GM18498 (cell line): ENCODE measurements at regions not wholly inside any gene's neighbourhood (a gene's known extent, or its start where the extent isn't known, plus 50 kb on each side); places are given as distances from the start of the nearest gene placed in this dataset.
"Not testable (repeated sequence)": the region's sequence is repeated elsewhere in the genome, so short reads cannot be mapped to it uniquely, and the experiment has no call there.

Experiments used
- ATAC-seq: cut with Tn5 transposase; IDR thresholded peaks from one replicate; pipeline ENCODE4 v1.9.1; 2021; ENCODE audit warnings: mild to moderate bottlenecking, moderate library complexity; ENCODE audit not compliant: unreplicated experiment

- peak; percentile 51 for ATAC-seq
Measured at GRCh38 chr15:22519213-22519612, 60.5 kb downstream of the GOLGA6L22 start.

DNA sequence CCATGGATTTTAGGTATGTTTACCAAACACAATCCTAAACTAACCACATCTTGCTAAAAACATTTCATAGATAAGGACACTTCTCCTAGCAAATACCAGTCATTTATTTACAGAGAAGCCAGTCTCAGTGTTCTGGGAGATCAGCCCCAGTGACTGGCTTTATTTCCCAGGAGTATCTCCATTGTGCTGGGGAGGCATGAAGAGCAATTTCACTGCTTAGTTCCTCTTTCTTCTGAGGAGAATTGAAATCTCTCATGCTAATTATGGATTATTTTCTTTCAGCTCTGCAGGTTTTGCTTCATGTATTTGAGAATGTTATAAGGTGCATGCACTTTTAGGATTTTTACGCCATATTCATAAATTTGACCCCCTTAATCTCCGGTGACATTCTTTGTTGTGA is 67.8 kb downstream of the GOLGA6L22 start:
- peak; percentile 37 for ATAC-seq

DNA sequence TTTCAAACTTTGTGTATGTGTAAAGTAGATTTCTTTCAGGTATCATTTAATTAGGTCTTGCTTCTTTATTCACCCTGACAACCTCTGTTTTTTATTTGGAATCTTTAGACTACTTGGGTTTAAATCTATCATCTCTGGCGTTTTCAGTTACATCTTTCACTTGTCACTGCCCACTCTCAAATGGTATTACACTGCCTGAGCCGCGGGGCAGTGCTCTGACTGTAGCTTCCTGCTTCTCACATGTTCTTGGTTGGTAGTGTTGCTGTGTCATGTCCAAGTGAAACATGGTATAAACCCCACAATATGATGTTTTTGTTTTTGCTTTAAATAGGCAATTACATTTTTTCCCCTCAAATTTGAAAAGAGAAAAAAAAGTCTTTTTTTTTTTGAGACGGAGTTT is 68.3 kb downstream of the GOLGA6L22 start:
- peak; percentile 72 for ATAC-seq

DNA sequence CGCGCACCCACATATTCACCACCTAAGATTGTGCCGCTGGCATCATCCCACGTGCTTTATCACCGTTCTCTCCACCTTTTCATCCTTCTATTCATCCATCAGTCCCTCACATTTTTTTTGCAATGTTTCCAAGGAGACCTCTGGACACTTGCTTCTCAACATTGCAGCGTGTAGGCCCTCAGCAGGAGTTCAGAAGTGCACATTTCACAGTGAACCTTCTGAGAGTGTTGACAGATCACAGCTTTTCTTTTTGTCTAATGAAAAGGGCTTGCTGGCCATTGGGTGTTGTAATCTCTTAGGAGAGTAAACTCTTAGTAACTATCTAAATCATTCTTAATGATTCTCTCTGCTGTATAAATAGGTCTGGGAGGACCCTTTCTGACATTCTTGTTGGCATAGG is 70.5 kb downstream of the GOLGA6L22 start:
- ATAC-seq: not testable (repeated sequence)

- not testable (repeated sequence) for ATAC-seq
Measured at GRCh38 chr15:22559701-22560100, 101.0 kb downstream of the GOLGA6L22 start.

GRCh38 chr15:22561716-22562115 is 103.0 kb downstream of the GOLGA6L22 start:
- not testable (repeated sequence) for ATAC-seq

DNA sequence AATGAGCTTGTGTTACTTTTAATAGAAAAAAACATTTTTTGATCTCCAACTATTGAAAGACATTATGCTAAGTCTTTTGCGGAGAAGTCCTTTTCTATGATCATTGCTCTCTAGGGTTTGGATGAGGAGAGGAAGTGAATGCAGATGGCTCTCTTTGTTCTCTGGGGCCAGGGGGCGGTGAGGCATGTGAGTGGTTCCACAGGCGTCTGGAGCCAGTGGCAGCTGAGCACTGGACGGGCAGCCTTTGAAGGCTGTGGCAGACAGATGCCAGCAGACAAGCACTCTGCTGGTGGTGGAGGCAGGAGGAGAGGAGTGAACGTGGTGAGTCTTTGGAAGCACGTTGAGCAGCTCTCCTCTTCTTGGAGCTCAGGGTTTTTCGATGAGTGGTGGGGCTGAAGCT is 107.8 kb downstream of the GOLGA6L22 start:
- not testable (repeated sequence) for ATAC-seq

GRCh38 chr15:22569486-22569885 is 110.8 kb downstream of the GOLGA6L22 start:
- ATAC-seq: not testable (repeated sequence)

GRCh38 chr15:22572152-22572735 is 113.5 kb downstream of the GOLGA6L22 start:
- not testable (repeated sequence) for ATAC-seq

DNA sequence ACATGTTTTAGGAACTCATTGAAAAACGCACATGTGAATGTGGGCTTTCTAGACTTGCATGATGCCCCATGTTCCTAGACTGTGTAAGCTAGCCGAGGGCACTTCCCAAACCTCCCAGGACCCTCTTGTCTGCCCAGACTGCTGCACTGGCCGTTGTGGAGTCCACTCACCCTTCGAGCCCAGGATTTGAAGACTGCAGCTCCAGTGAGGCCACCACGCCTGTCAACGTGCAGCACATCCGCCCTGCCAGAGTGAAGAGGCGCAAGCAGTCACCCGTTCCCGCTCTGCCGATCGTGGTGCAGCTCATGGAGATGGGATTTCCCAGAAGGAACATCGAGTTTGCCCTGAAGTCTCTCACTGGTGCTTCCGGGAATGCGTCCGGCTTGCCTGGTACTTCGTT is 114.1 kb downstream of the GOLGA6L22 start:
- not testable (repeated sequence) for ATAC-seq

DNA sequence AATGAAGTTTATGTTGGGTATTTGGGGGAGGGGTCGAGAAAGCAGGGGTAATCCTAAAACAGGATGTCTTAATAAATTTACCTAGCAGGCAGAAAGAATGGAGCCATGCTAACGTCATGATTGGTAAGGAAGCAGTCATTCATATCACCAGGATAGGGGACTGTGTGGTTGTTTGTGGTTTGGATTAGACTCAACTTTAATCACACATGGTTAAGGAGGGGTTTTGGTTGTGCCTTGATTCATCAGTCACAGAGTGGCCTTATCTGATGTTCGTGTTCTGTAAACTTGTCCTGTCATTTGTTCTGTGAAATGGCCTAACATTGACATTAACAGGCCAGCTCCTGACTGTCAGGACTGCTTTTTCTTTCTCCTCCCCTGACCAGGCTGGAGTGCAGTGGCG is 119.1 kb downstream of the GOLGA6L22 start:
- not testable (repeated sequence) for ATAC-seq

GRCh38 chr15:22579213-22579612 is 120.5 kb downstream of the GOLGA6L22 start:
- ATAC-seq: not testable (repeated sequence)

GRCh38 chr15:22587391-22587790 is 128.7 kb downstream of the GOLGA6L22 start:
- ATAC-seq: not testable (repeated sequence)

DNA sequence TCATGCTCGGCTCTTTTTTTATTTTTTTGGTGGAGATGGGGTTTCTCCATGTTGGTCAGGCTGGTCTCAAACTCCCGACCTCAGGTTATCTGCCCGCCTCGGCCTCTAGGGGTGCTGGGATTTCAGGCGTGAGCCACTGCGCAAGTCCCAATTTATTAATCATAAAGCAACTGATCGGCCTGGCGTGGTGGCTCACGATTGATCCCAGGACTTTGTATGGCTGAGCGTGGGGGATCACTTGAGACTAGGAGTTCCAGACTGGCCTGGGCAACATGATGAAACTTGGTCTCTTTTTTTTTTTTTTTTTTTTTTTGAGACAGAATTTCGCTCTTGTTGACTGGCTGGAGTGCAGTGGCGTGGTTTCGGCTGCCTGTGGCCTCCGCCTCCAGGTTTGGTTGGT is 139.8 kb downstream of the GOLGA6L22 start:
- not testable (repeated sequence) for ATAC-seq

GRCh38 chr15:22599526-22600320 is 141.0 kb downstream of the GOLGA6L22 start:
- not testable (repeated sequence) for ATAC-seq

GRCh38 chr15:22616976-22617375 is 158.3 kb downstream of the GOLGA6L22 start:
- not testable (repeated sequence) for ATAC-seq

DNA sequence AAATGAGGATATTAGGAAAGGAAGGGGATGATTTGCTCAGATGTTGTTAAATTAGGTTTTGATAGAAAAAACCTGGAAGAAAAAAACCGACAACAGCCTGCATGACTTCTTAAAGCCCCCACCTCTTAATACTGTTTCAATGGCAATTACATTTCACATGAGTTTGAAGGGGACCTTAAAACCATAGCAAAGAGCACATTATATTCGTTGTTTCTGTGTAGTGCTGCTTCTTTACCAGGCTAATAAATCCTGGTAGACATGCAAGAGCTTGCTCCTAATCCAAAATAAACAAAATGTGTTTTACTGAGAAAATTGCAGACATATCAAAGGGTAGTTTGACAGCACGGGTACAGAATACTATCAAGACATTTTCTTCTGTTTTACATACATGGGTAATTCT is 154.7 kb upstream of the NIPA1 start:
- ATAC-seq: not testable (repeated sequence)

- ATAC-seq: not testable (repeated sequence)
Measured at GRCh38 chr15:22639983-22640382, 146.5 kb upstream of the NIPA1 start.

- not testable (repeated sequence) for ATAC-seq
Measured at GRCh38 chr15:22649458-22649857, 137.0 kb upstream of the NIPA1 start.

DNA sequence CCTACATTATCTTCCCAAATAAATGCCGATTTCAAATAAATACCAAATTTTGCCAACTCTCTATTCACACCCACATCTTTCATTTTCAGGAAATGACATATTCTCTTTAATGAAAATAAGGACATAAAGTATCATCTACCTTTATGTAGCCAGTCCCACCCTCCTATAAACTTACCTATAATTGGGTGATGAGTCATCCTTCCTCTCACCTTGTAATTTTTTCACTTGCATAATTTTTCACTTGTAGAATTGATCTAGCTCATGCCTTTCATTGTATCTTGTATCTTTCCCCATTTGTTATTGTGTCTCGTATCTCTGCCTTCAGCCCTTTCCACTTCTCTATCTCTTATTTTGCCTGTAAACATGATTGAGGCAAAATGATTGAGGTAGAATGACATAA is 135.3 kb upstream of the NIPA1 start:
- ATAC-seq: not testable (repeated sequence)

GRCh38 chr15:22664294-22665058 is 122.0 kb upstream of the NIPA1 start:
- ATAC-seq: peak; percentile 89
